ENCODE measurements at regions not wholly inside any gene's neighbourhood (a gene's known extent, or its start where the extent isn't known, plus 50 kb on each side); places are given as distances from the start of the nearest gene placed in this dataset.

DNA sequence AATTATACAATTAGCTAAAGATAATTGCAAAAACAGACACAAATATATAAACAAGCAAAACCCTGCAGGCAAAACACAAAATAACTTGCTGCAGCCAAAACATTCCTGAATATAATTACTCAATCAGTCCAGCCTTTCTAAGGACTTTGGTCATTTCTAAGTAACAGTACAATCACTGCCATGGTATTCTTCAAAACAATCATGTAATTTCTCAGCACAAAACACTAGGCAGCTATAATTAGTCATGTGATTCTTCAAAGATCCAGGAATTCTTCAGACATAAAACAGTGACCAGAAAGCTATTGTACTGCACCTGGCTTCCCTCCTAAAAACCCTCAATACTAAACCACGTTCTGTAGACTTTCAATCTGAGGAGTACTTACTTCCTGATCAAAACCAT lies 881.1 kb downstream of the EPHA7 start:
- no peak for DNase-seq (ENCODE audit: low read depth, low spot score)

DNA sequence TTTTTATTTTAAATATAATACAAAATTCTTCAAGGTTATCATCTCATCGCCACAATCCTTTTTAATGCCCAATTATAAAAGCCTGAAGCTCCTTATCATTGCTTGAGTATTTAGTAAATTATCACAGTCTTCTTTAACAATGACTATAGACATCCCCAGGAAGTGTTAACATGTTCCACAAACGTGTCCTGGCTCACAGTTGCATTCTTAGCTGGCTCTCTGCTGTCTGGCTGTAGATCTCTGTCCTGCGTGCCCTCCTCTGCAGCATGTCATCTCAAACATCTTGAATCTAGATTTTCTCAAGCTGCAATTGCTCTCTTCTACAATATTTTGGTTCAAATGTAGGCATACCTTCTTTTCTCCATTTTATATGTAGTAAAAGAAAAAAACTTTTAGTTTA lies 885.2 kb downstream of the EPHA7 start:
- no peak for DNase-seq (ENCODE audit: low read depth, low spot score)

DNA sequence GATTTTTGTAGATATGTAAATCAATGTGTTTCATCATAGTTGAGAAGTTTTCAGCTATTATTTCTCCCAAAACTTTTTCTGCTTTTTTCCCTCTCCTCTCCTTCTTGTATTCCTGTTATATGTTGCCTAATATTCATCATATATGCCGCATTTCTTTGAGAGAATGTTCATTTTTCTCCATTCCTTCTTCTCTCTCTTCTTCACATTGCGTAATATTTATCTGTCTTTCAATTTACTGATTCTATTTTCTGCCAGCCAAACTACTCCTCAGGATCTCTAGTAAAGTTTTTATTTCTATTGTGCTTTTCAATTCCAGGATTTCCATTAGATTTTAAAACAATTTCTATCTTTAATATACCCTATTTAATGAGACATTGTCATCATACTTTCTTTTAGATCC lies 896.8 kb downstream of the EPHA7 start:
- DNase-seq (ENCODE audit: low read depth, low spot score), result no peak

DNA sequence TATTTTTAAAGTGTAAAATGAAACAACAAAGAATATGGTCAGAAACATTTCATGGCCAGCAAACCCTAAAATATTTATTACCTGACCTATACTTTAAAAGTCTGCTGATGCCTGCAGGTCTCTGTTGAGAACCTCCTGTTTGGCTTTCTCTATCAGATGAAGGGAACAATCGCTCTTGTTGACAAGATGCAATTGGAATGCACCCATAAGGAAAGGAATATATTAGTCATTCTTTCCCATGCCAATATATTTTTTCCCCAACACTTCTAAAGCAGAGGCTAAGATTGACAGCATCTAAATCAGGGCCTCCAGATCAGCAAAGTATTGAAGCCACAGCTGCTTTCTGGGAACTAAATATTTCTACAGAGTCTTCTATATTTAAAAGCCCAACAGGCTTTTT lies 897.8 kb downstream of the EPHA7 start:
- DNase-seq (ENCODE audit: low read depth, low spot score), result peak; percentile 83

- DNase-seq (ENCODE audit: low read depth, low spot score), result no peak
These were observed 909.2 kb downstream of the EPHA7 start for GRCh38 chr6:92510137-92510536.

DNA sequence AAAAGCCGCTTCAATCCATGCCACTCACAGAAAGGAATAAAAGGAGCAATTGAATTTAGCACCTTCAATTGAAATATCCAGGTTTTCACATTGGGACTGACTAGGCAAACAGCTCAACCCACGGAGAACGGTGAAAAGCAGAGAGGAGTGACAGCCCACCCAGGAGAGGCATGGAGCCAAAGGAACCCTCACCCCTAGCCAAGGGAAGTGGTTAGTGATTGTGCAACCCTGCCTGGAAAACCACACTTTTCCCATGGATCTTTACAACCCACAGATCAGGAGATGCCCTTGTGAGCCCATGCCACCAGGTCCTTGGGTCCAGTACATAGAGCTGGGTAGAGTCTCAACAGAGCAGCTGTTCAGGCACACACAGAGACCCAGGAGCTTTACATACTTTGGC lies 911.8 kb downstream of the EPHA7 start:
- DNase-seq (ENCODE audit: low read depth, low spot score), result no peak

DNA sequence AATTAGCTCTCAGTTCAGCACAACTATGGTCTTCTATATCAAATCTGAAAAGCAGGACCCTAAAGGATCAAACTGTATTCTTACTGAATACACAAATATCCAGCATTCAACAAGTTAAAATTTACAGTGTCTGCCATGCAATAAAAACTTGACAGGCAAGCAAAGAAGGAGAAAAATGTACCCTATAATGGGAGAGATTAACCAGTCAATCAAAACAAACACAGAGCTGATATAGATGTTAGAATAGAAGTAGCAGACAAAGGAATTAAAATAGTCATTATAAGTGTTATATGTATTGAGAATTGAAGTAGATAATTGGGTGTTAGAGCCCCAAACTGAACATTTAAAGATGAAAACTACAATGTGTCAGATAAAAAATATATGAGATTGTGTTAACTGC lies 914.9 kb downstream of the EPHA7 start:
- DNase-seq (ENCODE audit: low read depth, low spot score), result no peak

DNA sequence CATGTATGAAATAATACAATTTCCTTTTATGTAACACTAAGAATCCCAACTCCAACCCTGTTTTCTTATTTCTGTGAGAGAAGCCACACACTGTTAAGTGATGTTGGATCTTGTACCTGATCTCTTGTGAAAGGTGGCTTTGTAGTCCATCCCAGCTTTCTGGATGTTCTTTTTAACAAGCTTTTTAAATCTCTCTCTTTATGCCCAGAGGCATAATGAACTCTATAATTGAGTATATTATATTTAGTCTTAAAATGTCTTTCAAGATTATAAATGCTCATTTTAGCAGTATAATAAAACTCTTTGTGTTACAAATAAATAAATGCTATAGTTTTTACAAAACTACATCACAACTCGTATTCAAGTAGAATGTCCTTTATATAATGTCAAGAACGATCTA lies 922.1 kb downstream of the EPHA7 start:
- DNase-seq (ENCODE audit: low read depth, low spot score), result no peak

DNA sequence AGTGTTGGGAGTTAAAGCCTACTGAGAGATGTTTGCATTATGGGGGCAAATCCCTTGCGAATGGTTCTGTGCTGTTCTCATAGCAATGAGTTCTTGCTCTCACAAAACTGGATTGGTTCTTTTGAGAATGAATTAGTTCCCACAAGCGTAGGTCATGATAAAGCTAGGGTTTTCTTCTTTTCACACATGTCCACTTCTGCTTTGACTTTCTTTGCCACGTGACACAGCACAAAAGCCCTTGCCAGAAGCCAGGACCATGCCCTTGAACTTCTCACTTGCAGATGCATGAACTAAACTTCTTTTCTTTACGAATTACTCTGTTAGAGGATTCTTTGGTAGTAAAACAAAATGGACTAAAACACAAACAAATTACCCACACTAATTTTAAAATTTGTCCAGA lies 922.8 kb downstream of the EPHA7 start:
- DNase-seq (ENCODE audit: low read depth, low spot score), result no peak

GRCh38 chr6:92495242-92495641 lies 924.1 kb downstream of the EPHA7 start:
- DNase-seq (ENCODE audit: low read depth, low spot score), result no peak

GRCh38 chr6:92485487-92485886 lies 933.9 kb downstream of the EPHA7 start:
- no peak for DNase-seq (ENCODE audit: low read depth, low spot score)

GRCh38 chr6:92479831-92480230 lies 939.5 kb downstream of the EPHA7 start:
- DNase-seq (ENCODE audit: low read depth, low spot score), result peak; percentile 15

GRCh38 chr6:92473056-92473455 lies 946.3 kb downstream of the EPHA7 start:
- DNase-seq (ENCODE audit: low read depth, low spot score), result no peak

- DNase-seq (ENCODE audit: low read depth, low spot score), result no peak
These were observed 950.1 kb downstream of the EPHA7 start for GRCh38 chr6:92469186-92469828.

DNA sequence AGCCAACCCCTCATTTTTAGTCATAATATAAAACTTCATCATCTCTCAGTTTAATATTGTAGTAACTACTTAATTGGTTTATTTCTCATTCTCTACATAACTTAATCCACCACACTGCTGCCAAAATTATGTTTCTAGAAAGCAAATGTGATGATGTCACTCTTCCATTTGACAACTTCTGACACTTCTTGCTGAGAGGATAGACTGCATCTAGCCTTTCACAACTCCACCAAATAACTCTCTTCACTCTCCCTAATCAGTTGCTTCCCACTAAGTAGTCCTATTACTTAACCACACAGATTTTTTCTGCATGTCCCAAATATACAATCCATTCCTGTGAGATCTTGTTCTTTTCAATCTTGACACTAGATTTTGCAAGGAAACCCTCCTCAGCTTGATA lies 951.3 kb downstream of the EPHA7 start:
- no peak for DNase-seq (ENCODE audit: low read depth, low spot score)

DNA sequence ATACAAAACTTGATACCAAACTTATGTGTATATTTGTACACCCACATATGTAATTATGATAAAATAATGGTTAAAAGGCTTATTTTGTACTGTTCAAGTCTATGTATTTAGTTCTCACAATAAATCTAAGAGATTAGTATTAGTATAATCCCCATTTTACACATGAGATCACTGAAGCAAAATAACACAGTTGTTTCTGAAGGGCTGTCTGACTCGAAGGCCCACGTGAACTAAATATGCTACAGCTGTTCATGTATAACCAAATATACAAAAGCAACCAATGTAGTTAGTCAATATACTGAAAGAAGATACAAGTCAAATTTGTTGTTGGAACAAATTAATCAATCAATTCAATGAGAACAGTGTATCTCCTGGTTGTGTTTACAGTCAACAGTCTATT lies 959.2 kb downstream of the EPHA7 start:
- no peak for DNase-seq (ENCODE audit: low read depth, low spot score)

GRCh38 chr6:92459606-92460005 lies 959.8 kb downstream of the EPHA7 start:
- DNase-seq (ENCODE audit: low read depth, low spot score), result no peak

GRCh38 chr6:92446052-92446451 lies 973.3 kb downstream of the EPHA7 start:
- DNase-seq (ENCODE audit: low read depth, low spot score), result no peak

DNA sequence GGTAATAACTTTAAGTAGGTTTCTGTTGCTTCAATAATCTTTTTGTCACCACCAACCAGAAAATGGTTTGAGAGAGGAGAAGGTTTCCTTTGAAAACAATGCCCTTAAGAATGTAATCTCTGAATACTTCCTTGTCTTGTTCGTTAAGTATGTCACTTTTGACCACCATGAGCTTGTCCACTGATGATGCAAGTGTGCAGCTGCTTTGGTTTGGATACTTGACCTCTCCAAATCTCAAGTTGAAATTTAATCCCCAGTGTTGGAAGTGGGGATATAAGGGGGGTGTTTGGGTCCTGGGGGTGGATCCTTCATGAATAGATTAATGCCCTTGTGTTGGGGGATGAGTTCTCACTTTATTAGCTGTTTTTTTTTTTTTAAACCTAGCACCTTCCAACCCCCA lies 985.4 kb downstream of the EPHA7 start:
- no peak for DNase-seq (ENCODE audit: low read depth, low spot score)

DNA sequence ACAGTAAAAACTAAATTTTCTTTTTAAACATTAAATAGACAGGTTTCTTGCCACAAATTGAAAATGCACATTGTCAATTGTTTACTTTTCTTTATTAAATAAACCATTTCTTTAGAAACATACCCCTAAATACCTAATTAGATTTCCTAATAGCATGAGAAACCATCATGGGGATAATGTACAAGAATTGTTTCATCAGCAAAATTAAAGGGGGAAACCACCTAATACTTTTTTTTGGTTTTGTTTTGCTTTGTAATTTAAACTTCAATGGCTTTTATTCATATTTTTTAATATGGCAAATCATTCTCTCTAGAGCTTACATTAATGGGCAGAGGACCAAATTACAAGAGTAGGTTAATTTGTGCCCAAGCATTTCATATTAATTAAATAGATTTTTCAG lies 987.9 kb downstream of the EPHA7 start:
- no peak for DNase-seq (ENCODE audit: low read depth, low spot score)

DNA sequence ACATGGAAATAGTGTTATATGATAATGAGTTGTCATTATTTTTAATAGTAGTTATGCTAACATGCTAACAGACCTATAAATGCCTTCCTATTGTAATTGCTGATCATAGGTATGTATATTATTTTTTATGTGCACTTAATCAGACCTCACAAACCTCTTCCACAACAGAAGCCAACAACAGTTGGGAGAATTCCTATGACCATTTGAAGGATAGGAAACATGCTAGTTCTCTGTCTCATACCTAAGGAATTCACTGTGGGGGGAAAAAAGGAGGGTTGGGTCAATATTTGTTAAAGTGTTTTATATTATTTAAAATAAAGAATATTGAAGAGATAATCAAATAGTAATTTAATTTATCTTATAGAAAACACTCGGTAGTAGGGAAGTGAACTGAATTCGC lies 990.9 kb downstream of the EPHA7 start:
- DNase-seq (ENCODE audit: low read depth, low spot score), result no peak

DNA sequence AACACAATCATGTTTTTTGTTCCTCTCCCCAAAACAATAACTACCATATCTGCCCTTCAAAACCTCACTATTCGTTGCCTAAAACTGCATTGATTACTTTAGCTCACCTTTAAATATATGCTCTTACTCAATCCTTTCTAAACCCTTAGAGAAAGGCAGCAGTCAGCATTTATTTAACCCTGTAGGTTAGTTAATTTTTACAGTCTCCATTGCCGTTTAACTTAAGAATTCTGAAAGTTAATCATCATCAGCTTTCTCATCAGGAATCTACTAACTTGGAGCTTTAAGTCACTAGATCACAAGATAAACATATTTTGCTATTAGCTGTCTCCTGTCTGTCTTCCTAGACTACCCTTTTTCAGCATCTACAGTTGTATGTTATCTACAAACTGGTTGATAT lies 991.9 kb downstream of the EPHA7 start:
- DNase-seq (ENCODE audit: low read depth, low spot score), result no peak

- no peak for DNase-seq (ENCODE audit: low read depth, low spot score)
These were observed 1003.7 kb downstream of the EPHA7 start for GRCh38 chr6:92415656-92416055.

DNA sequence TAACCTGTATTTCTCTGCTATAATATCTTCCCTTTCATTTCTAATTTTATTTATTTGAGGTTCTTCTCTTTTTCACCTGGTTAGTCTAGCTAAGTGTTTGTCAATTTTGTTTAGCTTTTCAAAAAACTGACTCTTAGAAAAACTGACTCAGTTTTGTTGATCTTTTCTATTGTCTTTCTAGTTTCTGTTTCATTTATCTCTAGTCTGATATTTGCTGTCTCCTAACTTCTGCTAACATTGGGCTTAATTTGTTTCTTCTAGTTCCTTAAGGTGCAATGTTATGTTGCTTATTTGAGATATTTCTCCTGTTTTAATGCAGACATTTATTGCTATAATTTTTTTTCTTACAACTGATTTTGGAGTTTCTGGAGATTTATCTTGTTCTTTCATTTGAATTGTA lies 1011.0 kb downstream of the EPHA7 start:
- no peak for DNase-seq (ENCODE audit: low read depth, low spot score)
